ENCODE measurements at regions not wholly inside any gene's neighbourhood (a gene's known extent, or its start where the extent isn't known, plus 50 kb on each side); places are given as distances from the start of the nearest gene placed in this dataset.

GRCh38 chr6:165944002-165944466 is 223.6 kb downstream of the TBXT start (continued):
- TF ChIP-seq, protein P1, sequence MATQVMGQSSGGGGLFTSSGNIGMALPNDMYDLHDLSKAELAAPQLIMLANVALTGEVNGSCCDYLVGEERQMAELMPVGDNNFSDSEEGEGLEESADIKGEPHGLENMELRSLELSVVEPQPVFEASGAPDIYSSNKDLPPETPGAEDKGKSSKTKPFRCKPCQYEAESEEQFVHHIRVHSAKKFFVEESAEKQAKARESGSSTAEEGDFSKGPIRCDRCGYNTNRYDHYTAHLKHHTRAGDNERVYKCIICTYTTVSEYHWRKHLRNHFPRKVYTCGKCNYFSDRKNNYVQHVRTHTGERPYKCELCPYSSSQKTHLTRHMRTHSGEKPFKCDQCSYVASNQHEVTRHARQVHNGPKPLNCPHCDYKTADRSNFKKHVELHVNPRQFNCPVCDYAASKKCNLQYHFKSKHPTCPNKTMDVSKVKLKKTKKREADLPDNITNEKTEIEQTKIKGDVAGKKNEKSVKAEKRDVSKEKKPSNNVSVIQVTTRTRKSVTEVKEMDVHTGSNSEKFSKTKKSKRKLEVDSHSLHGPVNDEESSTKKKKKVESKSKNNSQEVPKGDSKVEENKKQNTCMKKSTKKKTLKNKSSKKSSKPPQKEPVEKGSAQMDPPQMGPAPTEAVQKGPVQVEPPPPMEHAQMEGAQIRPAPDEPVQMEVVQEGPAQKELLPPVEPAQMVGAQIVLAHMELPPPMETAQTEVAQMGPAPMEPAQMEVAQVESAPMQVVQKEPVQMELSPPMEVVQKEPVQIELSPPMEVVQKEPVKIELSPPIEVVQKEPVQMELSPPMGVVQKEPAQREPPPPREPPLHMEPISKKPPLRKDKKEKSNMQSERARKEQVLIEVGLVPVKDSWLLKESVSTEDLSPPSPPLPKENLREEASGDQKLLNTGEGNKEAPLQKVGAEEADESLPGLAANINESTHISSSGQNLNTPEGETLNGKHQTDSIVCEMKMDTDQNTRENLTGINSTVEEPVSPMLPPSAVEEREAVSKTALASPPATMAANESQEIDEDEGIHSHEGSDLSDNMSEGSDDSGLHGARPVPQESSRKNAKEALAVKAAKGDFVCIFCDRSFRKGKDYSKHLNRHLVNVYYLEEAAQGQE (IDR thresholded peaks at IDR 0.05), result no peak

DNA sequence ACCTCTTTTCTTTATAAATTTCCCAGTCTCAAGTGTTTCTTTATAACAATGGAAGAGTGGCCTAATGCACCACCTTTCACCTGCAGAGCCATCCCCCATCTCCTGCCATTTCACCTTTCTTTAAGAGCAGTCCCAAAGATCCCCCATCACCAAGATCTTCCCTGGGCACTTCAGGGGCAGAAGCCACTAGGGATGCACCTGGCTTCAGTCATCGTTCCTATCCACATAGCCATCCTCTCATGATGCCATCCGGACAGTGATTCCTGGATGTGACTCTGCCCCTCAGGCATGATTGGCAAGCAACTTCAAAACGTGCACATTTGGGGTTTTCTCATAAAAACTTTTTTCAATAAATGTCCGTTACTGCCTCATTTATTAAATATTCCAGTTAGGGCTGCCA is 225.9 kb downstream of the TBXT start:
- Histone ChIP-seq H3K36me3 (ENCODE audit: control insufficient read depth in 4 of 4, insufficient read depth in 3 of 4, low read depth in 1 of 4, low read length in 3 of 4) (no peaks in the 10 kb centered on the region), H3K4me1 (ENCODE audit: control insufficient read depth in 4 of 4, insufficient read depth in 4 of 4, low read length in 3 of 4) (peaks cover 0 to 3% (median 0%) of the 10 kb centered on the region in 4 donors), H3K27me3 (ENCODE audit: control insufficient read depth in 4 of 4, insufficient read depth in 4 of 4, low read length in 3 of 4) (no peaks in the 10 kb centered on the region), H3K27ac (ENCODE audit: low read depth in 1 of 2, low read length in 2 of 2) (no peak overlapping the region), H3K9me3 (ENCODE audit: control insufficient read depth in 4 of 4, low read length in 3 of 4) (no peaks in the 10 kb centered on the region), H3K4me3 (ENCODE audit: low read depth in 1 of 3, low read length in 3 of 3) (no peak overlapping the region), H3K9ac (ENCODE audit: low read depth in 1 of 2, low read length in 2 of 2) (no peak overlapping the region)
- 85% methylated on average over 4 of the region's 4 CpGs for WGBS
- no peak for DNase-seq (ENCODE audit: low spot score)
- TF ChIP-seq HNF4G (IDR thresholded peaks at IDR 0.05) (no peak), RAD21 (IDR thresholded peaks at IDR 0.05) (no peak), SP1 (IDR thresholded peaks at IDR 0.05) (no peak), EGR1 (IDR thresholded peaks at IDR 0.05; ENCODE audit: low read depth in 2 of 2) (no peak), ZBTB33 (IDR thresholded peaks at IDR 0.05) (no peak), GABPA (IDR thresholded peaks at IDR 0.05 in 1 of 2, conservative IDR thresholded peaks at IDR 0.05 in 1 of 2) (no peak), NR2F2 (IDR thresholded peaks at IDR 0.05) (no peak)
- TF ChIP-seq, protein P1 (IDR thresholded peaks at IDR 0.05), result no peak

DNA sequence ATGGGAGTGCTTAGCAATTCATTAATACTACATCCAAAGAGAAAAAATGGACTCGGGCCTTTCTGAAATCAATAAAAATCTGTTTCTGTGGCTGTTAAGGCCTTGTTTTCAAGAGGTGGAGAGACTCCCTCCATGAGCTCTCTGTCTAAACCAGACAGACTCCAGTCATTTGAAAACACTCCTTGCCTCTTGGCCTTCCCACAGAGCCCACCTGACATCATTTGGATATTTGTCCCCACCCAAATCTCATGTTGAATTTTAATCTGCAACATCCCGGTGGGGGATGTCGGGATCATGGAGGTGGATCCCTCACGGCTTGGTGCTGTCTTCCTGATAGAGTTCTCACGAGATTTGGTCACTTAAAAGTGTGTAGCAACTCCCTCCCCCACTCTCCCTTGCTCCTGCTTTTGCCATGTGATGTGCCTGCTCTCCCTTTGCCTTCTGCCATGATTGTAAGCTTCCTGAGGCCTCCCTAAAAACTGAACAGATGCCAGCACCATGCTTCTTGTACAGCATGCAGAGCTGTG is 226.3 kb downstream of the TBXT start:
- 76% methylated on average over 5 of the region's 5 CpGs for WGBS
- TF ChIP-seq NR2F2 (IDR thresholded peaks at IDR 0.05), result no peak
- TF ChIP-seq EGR1 (IDR thresholded peaks at IDR 0.05; ENCODE audit: low read depth in 2 of 2), result no peak
- TF ChIP-seq FOXA1 (IDR thresholded peaks at IDR 0.05), result no peak
- TF ChIP-seq HNF4A (conservative IDR thresholded peaks at IDR 0.05), result no peak
- no peak for TF ChIP-seq RXRA (IDR thresholded peaks at IDR 0.05)
- no peak for TF ChIP-seq SP1 (IDR thresholded peaks at IDR 0.05)
- no peak for TF ChIP-seq JUND (IDR thresholded peaks at IDR 0.05)
- TF ChIP-seq, protein P2, sequence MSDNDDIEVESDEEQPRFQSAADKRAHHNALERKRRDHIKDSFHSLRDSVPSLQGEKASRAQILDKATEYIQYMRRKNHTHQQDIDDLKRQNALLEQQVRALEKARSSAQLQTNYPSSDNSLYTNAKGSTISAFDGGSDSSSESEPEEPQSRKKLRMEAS (IDR thresholded peaks at IDR 0.05), result no peak
- TF ChIP-seq CTCF (IDR thresholded peaks at IDR 0.05; ENCODE audit: low read depth, low read length, missing input control), result no peak

More for the DNA sequence above, 226.3 kb downstream of the TBXT start:
- no peaks in the 10 kb centered on the region for H3K27me3 ChIP-seq (ENCODE audit: control insufficient read depth in 4 of 4, insufficient read depth in 4 of 4, low read length in 3 of 4)
- H3K27ac ChIP-seq (ENCODE audit: low read depth in 1 of 2, low read length in 2 of 2), result no peak overlapping the region
- peaks cover 0 to 3% (median 0%) of the 10 kb centered on the region in 4 donors for H3K4me1 ChIP-seq (ENCODE audit: control insufficient read depth in 4 of 4, insufficient read depth in 4 of 4, low read length in 3 of 4)
- H3K9ac ChIP-seq (ENCODE audit: low read depth in 1 of 2, low read length in 2 of 2), result no peak overlapping the region
- no peaks in the 10 kb centered on the region for H3K9me3 ChIP-seq (ENCODE audit: control insufficient read depth in 4 of 4, low read length in 3 of 4)
- H3K36me3 ChIP-seq (ENCODE audit: control insufficient read depth in 4 of 4, insufficient read depth in 3 of 4, low read depth in 1 of 4, low read length in 3 of 4), result no peaks in the 10 kb centered on the region
- DNase-seq (ENCODE audit: low spot score), result no peak
- no peak overlapping the region for H3K4me3 ChIP-seq (ENCODE audit: low read depth in 1 of 3, low read length in 3 of 3)
